GM12891 (cell line): ENCODE measurements at regions not wholly inside any gene's neighbourhood (a gene's known extent, or its start where the extent isn't known, plus 50 kb on each side); places are given as distances from the start of the nearest gene placed in this dataset.

ENCODE experiments used
- DNase-seq: peaks from one replicate; pipeline ENCODE4 v3.0.0; 2011; ENCODE audit warnings: low spot score; ENCODE audit not compliant: insufficient read length
- FAIRE-seq: peaks from 2 replicates; lab custom pipeline; 2011; peaks lifted over from hg19 to GRCh38; lab: Jason Lieb, UNC
- PAX5 ChIP-seq: IDR thresholded peaks from 2 replicates; pipeline ENCODE4 v1.6.1; 2011; ENCODE audit warnings: low read length, moderate library complexity, mild to moderate bottlenecking; ENCODE audit not compliant: insufficient read depth, severe bottlenecking
- POLR2A ChIP-seq: IDR thresholded peaks from 2 replicates; pipeline ENCODE4 v1.6.1; 2011; ENCODE audit warnings: low read depth, low read length, control low read depth
- POLR2AphosphoS5 ChIP-seq: IDR thresholded peaks from 2 replicates; pipeline ENCODE4 v1.6.1; 2011; ENCODE audit warnings: low read depth, low read length, control low read depth
- POU2F2 ChIP-seq: IDR thresholded peaks from 2 replicates; pipeline ENCODE4 v1.6.1; 2011; ENCODE audit warnings: low read depth, mild to moderate bottlenecking, control low read depth, low read length, moderate library complexity
- SPI1 ChIP-seq: IDR thresholded peaks from 2 replicates; pipeline ENCODE4 v1.6.1; 2011; ENCODE audit warnings: low read depth, low read length, control low read depth
- TAF1 ChIP-seq: IDR thresholded peaks from 2 replicates; pipeline ENCODE4 v1.6.1; 2011; ENCODE audit warnings: low read depth, low read length, control low read depth

DNA sequence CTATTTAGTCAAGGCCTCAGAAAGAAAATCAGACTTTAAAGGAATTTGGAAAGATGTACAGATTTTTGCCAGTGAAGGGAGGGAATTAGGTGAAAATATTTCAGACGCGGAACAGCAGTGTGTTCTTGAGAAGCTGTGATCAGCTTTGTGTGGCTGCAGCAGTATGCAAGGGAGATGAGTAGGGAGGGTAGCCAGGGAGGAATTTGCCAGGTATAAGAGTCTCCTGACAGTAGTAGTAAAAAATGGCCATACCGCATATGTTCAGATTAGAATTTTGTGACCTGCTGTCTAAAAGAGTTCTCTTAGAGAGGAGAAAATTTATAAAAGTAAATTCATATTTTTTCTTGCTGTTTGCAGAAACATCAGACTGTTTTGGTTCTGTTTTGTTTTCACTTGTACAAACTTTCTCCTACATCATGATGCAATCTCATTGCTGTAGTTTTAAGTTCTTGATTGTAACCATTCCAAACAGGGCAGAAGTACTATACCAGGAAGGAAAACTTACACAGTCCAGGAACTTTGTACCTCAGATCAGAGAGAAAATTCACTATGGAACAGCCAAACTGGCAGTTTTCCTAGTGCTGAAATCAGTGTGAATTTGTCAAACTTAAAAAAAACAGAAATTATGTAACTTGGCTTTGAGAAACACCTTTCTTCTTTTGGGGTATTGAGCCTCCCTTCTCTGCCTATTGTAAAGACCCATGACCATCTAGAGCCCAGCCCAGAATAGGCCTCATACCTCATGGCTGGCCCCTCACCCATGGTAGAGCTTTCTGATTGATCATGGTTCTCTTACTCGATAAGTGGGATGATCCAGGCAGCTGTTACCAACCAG, 78.4 kb upstream of the NR3C1 start:
- DNase-seq (no peak), FAIRE-seq (no peak)
- TF ChIP-seq POLR2A (no peak), POU2F2 (no peak), TAF1 (no peak), SPI1 (no peak), PAX5 (no peak), POLR2AphosphoS5 (no peak)

DNA sequence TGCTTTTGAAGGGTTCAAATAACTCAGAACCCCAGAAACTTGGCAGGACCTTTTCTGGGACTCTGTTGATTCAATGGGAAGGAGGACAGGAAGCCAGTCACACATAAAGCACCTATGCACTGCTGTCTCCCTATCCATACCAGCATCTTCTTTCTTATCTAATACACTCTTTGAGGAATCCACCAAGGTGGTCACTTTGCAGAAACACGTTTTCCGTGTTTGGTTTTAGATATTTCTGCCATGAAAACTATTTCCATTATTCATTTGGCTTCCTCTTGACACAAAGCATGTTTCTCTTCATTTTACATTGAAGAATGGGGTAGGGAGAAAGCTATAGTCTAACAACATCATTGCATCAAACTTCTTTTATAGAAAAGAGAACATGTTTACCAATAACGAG, 76.5 kb upstream of the NR3C1 start:
- no peak for FAIRE-seq

DNA sequence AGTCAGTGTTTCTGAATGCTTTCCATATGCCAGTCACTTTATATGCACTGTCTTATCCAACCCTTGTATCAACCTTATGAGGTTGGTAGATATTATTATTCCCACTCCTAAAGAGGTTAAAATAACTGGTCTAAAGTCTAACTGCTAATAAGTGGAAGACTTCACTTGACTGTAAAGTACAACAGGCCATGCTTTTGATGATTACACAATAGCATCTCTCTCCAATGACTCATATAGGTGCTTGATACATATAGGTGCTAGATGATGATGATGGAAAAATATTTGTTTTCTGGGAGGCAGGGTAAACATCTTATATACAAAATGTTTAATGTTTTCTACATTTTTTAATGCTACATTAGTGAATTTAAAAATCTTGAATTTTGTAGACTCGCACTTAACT, 75.9 kb upstream of the NR3C1 start:
- FAIRE-seq = no peak
- TF ChIP-seq TAF1 (no peak), SPI1 (no peak), POLR2AphosphoS5 (no peak), PAX5 (no peak), POU2F2 (no peak), POLR2A (no peak)
- no peak for DNase-seq

More for the DNA sequence above, 76.5 kb upstream of the NR3C1 start:
- no peak for DNase-seq
- TF ChIP-seq POLR2AphosphoS5 (no peak), SPI1 (no peak)

DNA sequence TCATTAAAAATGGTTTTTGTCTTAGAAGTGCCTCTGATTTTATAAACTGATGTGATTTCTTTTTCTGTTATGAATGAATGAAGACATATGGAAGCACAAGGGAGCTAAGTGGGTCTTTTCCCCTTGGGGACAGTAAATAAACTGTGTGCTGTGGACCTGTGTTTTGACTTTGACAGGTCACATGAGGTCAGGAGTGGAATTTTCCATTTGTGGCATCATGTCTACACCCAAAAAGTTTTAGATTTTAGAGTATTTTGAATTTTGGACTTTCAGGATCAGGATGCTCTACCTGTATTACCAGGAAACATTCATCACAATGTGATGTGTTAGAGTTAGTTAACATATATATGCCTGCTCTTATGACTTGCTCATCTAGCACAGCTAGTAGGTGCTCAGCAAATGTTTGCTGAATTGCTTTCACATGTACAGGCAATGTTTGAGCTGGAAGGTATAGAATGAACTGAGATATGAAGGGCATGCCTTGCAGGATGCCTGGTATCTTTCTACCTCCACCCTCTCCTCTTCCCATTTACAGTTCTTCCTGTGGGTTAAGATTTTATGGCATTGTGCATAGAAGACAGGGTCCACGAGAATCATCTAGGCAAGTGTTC, 73.2 kb upstream of the NR3C1 start:
- no peak for DNase-seq
- no peak for TF ChIP-seq SPI1
- TF ChIP-seq POU2F2 = no peak
- no peak for TF ChIP-seq PAX5
- no peak for TF ChIP-seq TAF1
- TF ChIP-seq POLR2AphosphoS5 = no peak
- FAIRE-seq = peak; percentile 71

DNA sequence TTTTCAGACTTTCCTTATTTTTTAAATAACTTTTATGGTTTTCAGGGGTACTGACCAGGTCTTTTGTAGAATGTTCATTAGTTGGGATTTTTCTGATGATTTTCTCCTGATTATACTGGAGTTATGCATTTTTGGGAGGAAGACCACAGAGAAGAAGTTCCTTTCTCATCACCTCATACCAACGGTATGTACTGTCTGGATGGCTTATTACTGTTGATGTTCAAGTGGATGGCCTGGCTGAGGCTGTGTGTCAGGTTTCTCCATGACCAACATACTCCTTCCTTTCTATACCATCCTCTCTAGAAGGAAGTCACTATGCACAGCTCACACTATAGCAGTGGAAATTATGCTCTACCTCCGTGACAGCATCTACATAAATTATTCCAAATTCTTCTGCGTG, 71.1 kb upstream of the NR3C1 start:
- no peak for DNase-seq
- peak; percentile 9 for FAIRE-seq
- TF ChIP-seq POLR2AphosphoS5 = no peak
- no peak for TF ChIP-seq TAF1
- no peak for TF ChIP-seq SPI1
- no peak for TF ChIP-seq PAX5
- no peak for TF ChIP-seq POLR2A
- TF ChIP-seq POU2F2 = no peak

DNA sequence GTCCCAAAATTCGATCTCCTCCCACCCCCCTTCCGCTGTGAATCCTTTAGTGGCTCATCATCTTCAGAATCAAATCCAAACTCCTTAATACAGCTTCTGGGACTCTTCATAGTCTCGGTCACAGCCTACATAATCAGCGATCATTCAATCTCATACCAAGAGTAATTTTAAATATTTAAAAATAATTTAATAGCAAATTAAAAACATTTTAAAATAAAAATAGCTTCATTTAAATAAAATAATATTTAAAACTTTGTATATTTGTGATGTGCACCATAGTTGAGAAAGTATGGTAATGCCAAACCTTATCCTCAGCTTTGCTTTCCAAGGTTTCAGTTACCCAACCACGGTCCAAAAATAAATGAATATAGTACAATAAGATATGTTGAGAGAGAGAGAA, 70.0 kb upstream of the NR3C1 start:
- DNase-seq = no peak
- FAIRE-seq = no peak
- TF ChIP-seq PAX5 = no peak
- no peak for TF ChIP-seq TAF1

DNA sequence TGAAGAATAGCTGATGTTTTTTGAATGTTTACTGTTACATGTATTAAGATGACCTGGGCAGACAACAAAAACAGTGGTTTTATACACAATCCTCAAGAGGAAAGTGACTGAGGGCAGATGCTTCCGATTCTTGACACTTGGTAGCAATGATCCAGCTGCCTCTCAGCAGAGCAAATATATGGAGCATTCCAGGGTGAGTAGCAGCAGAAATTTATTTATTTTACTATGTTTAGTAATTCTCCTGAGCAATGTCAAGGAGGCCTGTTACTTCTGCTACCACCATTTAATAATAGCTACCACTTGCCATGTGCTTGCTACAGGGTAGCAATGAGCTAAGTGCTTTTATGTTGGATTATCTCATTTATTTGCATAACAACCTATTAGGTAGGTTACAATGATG, 69.1 kb upstream of the NR3C1 start:
- FAIRE-seq = no peak
- no peak for DNase-seq
- no peak for TF ChIP-seq POU2F2
- no peak for TF ChIP-seq POLR2AphosphoS5
- no peak for TF ChIP-seq PAX5
- no peak for TF ChIP-seq TAF1
- no peak for TF ChIP-seq POLR2A
- TF ChIP-seq SPI1 = no peak

DNA sequence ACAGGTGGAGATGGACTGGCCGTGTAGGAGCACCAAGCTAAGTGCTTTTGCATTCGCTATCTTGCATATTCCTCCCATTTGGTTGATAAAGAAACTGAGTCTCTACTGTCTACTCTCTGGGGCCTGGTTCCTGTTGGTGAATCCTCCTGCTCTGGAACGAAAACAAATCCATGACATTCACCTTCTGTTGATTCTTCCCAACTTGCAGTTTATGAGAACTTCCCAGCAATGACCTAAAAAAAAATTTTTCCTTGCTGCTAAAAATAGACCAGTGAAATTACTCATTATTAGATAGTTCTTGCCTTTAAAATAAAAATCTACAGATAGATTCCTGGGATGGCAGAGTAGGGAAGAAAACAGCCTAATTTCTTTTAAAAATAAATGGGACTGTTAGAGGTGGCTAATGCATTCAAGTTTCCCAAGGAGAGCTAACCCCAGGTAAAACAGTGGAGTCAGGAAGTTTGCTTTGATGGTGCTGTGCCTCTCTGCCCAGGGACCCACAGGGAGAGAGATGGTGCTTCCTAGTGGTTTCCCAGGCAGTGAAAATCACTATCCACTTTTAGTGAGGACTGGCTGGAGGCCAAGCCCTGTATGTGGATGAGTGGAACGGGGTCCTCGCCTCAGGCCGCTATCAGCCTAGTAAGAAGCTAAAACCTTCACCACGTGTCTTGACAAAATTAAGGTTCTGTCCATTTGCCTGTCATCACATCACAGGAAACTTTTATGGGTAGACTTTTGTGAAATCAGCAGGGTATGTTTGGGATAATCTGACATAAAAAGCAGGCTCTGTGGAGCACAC, 68.4 kb upstream of the NR3C1 start:
- TF ChIP-seq SPI1 (no peak), POLR2AphosphoS5 (no peak), PAX5 (no peak), POU2F2 (no peak), TAF1 (no peak), POLR2A (no peak)
- FAIRE-seq = no peak
- no peak for DNase-seq

DNA sequence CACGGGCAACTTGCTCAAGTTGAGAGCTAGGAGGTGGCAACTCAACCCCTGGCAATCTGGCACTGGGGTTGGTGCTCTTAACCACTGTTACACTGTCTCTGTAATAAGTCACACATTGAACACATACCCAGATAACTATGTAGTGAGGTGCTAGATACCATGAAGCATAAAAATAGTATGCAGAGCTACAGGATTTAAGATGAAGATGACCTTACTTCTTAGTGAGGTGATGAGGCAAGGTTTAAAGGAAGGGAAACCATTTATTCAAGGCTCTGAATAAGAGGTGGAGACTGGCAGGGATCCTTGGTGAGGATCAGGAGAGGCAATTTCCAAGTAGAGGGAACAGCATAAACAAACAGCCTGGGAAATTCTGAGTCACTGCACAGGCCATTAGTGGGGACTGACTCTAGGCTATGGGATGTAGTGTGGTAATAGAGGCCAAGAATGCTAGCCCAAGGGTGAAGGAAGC, 67.6 kb upstream of the NR3C1 start:
- no peak for TF ChIP-seq PAX5
- TF ChIP-seq POU2F2 = no peak
- TF ChIP-seq SPI1 = no peak
- no peak for TF ChIP-seq TAF1
- no peak for TF ChIP-seq POLR2A
- no peak for TF ChIP-seq POLR2AphosphoS5
- DNase-seq = no peak
- FAIRE-seq = no peak

DNA sequence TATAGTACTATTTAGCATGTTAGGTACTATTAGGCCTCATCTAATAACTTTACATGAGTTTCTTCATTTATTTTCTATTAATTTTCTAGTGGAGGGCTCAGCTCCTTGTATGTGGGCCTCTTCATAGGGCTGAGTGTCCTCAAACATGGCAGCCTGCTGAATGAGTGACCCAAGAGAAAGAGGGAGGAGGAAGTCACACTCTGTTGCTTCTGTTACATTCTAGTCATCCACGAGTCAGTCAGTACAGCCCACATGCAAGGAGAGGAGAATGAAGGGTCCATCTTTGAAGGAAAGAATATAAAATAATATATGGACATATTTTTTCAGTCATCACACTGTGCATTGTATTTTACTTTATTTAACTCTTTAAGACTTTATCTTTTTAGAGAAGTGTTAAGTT, 66.6 kb upstream of the NR3C1 start:
- DNase-seq (no peak), FAIRE-seq (no peak)
- no peak for TF ChIP-seq TAF1
- TF ChIP-seq POU2F2 = no peak
- no peak for TF ChIP-seq POLR2A
- no peak for TF ChIP-seq PAX5
- no peak for TF ChIP-seq SPI1
- no peak for TF ChIP-seq POLR2AphosphoS5
